ENCODE measurements at regions not wholly inside any gene's neighbourhood (a gene's known extent, or its start where the extent isn't known, plus 50 kb on each side); places are given as distances from the start of the nearest gene placed in this dataset.

DNA sequence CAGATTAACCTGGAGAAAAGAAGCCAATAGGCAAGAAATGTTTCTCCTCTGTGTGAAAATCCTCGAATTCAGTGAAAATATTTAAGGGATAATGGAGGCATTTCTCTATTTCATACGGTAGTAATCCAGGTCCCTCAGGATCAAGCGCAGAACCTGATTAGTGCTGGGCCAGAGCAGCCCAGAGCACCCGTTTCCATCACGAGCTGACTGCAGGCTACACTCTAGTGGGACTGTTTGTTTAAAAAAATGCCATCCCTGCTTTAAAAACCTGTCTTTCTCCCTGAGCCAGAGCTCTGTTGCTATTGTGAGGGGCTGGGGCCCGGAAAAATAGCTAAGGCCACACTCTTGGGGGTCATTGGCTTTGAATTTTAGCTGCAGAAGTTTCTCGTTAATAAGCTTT, 223.2 kb upstream of the E2F8 start:
- Histone ChIP-seq H3K9me3 (ENCODE audit: low read length) (no peaks in the 10 kb centered on the region), H3K79me2 (replicated peaks; ENCODE audit: insufficient read depth, low read length) (no peaks in the 10 kb centered on the region), H3K9me2 (ENCODE audit: insufficient read depth, low read length) (no peaks in the 10 kb centered on the region), H3K36me3 (ENCODE audit: insufficient read depth, low read length) (no peaks in the 10 kb centered on the region), H3K4me2 (ENCODE audit: low read length) (no peak overlapping the region), H2AFZ (ENCODE audit: low read depth, low read length) (no peak overlapping the region), H3F3A (ENCODE audit: insufficient read depth, low read length, poor library complexity, severe bottlenecking) (no peaks in the 10 kb centered on the region), H3K27ac (ENCODE audit: low read length) (no peak overlapping the region), H3K4me3 (ENCODE audit: low read length) (no peak overlapping the region), H4K20me1 (ENCODE audit: insufficient read depth) (no peaks in the 10 kb centered on the region), H3K9ac (ENCODE audit: low read length) (no peak overlapping the region), H3K27me3 (ENCODE audit: insufficient read depth, low read depth, low read length) (no peaks in the 10 kb centered on the region)
- no peak for TF ChIP-seq TAF1 (IDR thresholded peaks at IDR 0.05; ENCODE audit: low read depth)
- TF ChIP-seq SMC3 (conservative IDR thresholded peaks at IDR 0.05; ENCODE audit: poor library complexity), result no peak

DNA sequence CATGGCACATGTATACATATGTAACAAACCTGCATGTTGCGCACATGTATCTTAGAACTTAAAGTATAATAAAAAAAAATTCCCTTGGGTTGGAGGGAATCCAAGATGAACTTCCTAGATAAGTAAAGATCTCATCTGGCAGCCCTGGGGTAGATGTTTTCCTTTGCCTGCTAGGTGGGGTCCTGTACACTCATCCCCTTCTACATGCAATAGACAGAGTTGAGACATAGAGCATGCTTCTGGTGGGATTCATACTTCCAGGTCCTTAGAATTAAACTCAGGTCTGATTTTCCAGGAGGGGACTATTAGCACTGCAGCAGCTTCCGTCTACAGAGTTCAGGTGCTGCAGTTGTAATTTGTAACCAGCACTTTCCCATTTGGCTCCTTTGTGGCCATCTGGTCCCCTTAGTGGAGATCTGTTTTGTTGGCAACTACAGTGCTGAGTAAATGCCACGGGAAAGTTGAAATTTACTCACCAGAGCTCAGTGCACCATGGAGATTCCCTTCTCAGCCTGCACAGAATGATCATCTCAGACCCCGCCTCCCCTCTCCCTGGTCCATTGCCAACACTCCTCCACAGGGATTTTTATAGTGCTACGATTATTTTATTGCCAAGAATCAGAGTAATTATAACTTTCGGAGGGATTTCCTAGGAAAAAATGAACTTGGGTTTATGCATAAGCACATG, 220.1 kb upstream of the E2F8 start:
- H4K20me1 ChIP-seq (ENCODE audit: insufficient read depth), result no peaks in the 10 kb centered on the region
- no peak overlapping the region for H3K4me2 ChIP-seq (ENCODE audit: low read length)
- no peak for TF ChIP-seq POLR2AphosphoS5 (IDR thresholded peaks at IDR 0.05)
- TF ChIP-seq EP300 (conservative IDR thresholded peaks at IDR 0.05; ENCODE audit: poor library complexity, severe bottlenecking), result no peak
- TF ChIP-seq, protein P1, sequence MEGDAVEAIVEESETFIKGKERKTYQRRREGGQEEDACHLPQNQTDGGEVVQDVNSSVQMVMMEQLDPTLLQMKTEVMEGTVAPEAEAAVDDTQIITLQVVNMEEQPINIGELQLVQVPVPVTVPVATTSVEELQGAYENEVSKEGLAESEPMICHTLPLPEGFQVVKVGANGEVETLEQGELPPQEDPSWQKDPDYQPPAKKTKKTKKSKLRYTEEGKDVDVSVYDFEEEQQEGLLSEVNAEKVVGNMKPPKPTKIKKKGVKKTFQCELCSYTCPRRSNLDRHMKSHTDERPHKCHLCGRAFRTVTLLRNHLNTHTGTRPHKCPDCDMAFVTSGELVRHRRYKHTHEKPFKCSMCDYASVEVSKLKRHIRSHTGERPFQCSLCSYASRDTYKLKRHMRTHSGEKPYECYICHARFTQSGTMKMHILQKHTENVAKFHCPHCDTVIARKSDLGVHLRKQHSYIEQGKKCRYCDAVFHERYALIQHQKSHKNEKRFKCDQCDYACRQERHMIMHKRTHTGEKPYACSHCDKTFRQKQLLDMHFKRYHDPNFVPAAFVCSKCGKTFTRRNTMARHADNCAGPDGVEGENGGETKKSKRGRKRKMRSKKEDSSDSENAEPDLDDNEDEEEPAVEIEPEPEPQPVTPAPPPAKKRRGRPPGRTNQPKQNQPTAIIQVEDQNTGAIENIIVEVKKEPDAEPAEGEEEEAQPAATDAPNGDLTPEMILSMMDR (IDR thresholded peaks at IDR 0.05; ENCODE audit: poor library complexity, severe bottlenecking), result no peak
- TF ChIP-seq EZH2 (IDR thresholded peaks at IDR 0.05; ENCODE audit: borderline replicate concordance, insufficient read depth, low read length, poor library complexity, severe bottlenecking), result no peak
- no peak for TF ChIP-seq RAD21 (conservative IDR thresholded peaks at IDR 0.05)
- TF ChIP-seq SMC3 (conservative IDR thresholded peaks at IDR 0.05; ENCODE audit: poor library complexity), result no peak
- TF ChIP-seq, protein P2, sequence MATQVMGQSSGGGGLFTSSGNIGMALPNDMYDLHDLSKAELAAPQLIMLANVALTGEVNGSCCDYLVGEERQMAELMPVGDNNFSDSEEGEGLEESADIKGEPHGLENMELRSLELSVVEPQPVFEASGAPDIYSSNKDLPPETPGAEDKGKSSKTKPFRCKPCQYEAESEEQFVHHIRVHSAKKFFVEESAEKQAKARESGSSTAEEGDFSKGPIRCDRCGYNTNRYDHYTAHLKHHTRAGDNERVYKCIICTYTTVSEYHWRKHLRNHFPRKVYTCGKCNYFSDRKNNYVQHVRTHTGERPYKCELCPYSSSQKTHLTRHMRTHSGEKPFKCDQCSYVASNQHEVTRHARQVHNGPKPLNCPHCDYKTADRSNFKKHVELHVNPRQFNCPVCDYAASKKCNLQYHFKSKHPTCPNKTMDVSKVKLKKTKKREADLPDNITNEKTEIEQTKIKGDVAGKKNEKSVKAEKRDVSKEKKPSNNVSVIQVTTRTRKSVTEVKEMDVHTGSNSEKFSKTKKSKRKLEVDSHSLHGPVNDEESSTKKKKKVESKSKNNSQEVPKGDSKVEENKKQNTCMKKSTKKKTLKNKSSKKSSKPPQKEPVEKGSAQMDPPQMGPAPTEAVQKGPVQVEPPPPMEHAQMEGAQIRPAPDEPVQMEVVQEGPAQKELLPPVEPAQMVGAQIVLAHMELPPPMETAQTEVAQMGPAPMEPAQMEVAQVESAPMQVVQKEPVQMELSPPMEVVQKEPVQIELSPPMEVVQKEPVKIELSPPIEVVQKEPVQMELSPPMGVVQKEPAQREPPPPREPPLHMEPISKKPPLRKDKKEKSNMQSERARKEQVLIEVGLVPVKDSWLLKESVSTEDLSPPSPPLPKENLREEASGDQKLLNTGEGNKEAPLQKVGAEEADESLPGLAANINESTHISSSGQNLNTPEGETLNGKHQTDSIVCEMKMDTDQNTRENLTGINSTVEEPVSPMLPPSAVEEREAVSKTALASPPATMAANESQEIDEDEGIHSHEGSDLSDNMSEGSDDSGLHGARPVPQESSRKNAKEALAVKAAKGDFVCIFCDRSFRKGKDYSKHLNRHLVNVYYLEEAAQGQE (IDR thresholded peaks at IDR 0.05; ENCODE audit: borderline replicate concordance), result no peak
- no peak for TF ChIP-seq TAF1 (IDR thresholded peaks at IDR 0.05; ENCODE audit: low read depth)
- no peak for TF ChIP-seq MXI1 (conservative IDR thresholded peaks at IDR 0.05; ENCODE audit: poor library complexity, severe bottlenecking)
- H3K79me2 ChIP-seq (replicated peaks; ENCODE audit: insufficient read depth, low read length), result no peaks in the 10 kb centered on the region
- H3K9me2 ChIP-seq (ENCODE audit: insufficient read depth, low read length), result no peaks in the 10 kb centered on the region
- no peak overlapping the region for H2AFZ ChIP-seq (ENCODE audit: low read depth, low read length)
- H3K9me3 ChIP-seq (ENCODE audit: low read length), result no peaks in the 10 kb centered on the region
- H3K36me3 ChIP-seq (ENCODE audit: insufficient read depth, low read length), result no peaks in the 10 kb centered on the region
- H3K4me3 ChIP-seq (ENCODE audit: low read length), result no peak overlapping the region
- no peaks in the 10 kb centered on the region for H3F3A ChIP-seq (ENCODE audit: insufficient read depth, low read length, poor library complexity, severe bottlenecking)
- H3K27ac ChIP-seq (ENCODE audit: low read length), result no peak overlapping the region
- H3K27me3 ChIP-seq (ENCODE audit: insufficient read depth, low read depth, low read length), result no peaks in the 10 kb centered on the region
- no peak overlapping the region for H3K9ac ChIP-seq (ENCODE audit: low read length)

Data from neural cell (in vitro differentiated cells).